Heart right ventricle (tissue), 16 donors: ENCODE measurements at regions not wholly inside any gene's neighbourhood (a gene's known extent, or its start where the extent isn't known, plus 50 kb on each side); places are given as distances from the start of the nearest gene placed in this dataset.
A peak's percentile ranks its signal among the peaks of the same experiment; 100 is the strongest.

Source experiments
- ATAC-seq, 8 donors: fragments of 200-7000 bp; cut with Tn5 transposase; one replicate each; pipeline ENCODE4 v1.9.1; 2020; ENCODE audit warnings: mild to moderate bottlenecking in 8 of 8, moderate library complexity in 8 of 8, moderate number of reproducible peaks in 1 of 8
- DNase-seq, 2 donors: peaks; one replicate each; pipeline ENCODE4 v3.0.0-alpha.2; 2020
- H3K27ac ChIP-seq, 10 donors: fragments of 200-600 bp; sonication (generic) in 2 of 10; one replicate each; pipeline versions ENCODE4 v1.5.0 to v1.8.0; 2020 to 2022; ENCODE audit warnings: mild to moderate bottlenecking in 3 of 10
- H3K27me3 ChIP-seq, 7 donors: fragments of 200-600 bp; one replicate each; pipeline ENCODE4 v1.8.0; 2021 to 2022; ENCODE audit warnings: mild to moderate bottlenecking in 2 of 7
- H3K36me3 ChIP-seq, 9 donors: fragments of 200-600 bp; sonication (generic) in 1 of 9; one replicate each; pipeline versions ENCODE4 v1.5.0 to v1.8.0; 2020 to 2022; ENCODE audit warnings: mild to moderate bottlenecking in 2 of 9
- H3K4me1 ChIP-seq, 9 donors: fragments of 200-600 bp; sonication (generic) in 1 of 9; one replicate each; pipeline versions ENCODE4 v1.5.0 to v1.8.0; 2020 to 2022; ENCODE audit warnings: mild to moderate bottlenecking in 4 of 9
- H3K4me3 ChIP-seq, 10 donors: fragments of 200-600 bp; sonication (generic) in 2 of 10; one replicate each; pipeline versions ENCODE4 v1.5.0 to v1.8.0; 2020 to 2022; ENCODE audit warnings: mild to moderate bottlenecking in 7 of 10, moderate library complexity in 2 of 10
- H3K9me3 ChIP-seq, 11 donors: fragments of 200-600 bp in 10 of 11; sonication (generic) in 2 of 11; one replicate each; pipeline versions ENCODE4 v1.5.0 to v1.8.0; 2013 to 2022; ENCODE audit warnings: mild to moderate bottlenecking in 2 of 11, control low read depth in 1 of 11, moderate library complexity in 1 of 11
- CTCF ChIP-seq, 9 donors: fragments of 200-600 bp; sonication (generic) in 2 of 9; IDR thresholded peaks; one replicate each; pipeline versions ENCODE4 v1.5.0 to v1.8.0; 2021 to 2022; ENCODE audit warnings: antibody characterized with exemption in 9 of 9, mild to moderate bottlenecking in 5 of 9, moderate library complexity in 1 of 9
- WGBS, 2 donors: extraction: QIAGEN DNeasy Blood & Tissue Kit; methylation state at CpG; one replicate each; pipeline ENCODE4 v1.1.7; 2013; ENCODE audit warnings: inconsistent platforms in 1 of 2; 5-methylcytosine and 5-hydroxymethylcytosine counted together
- intact Hi-C, 10 donors: fragments of 100-400 bp; cut with DNase I; formaldehyde crosslinking; loops; one replicate each; pipeline versions ENCODE4 v1.11.1 to v1.14.2; 2022
- donor health status: Arrhythmogenic right ventricular cardiomyopathy.
- donor health status: ischemic (EF 13 %, LVEDD 7.1; RV severe dilation, severe dysfunction).
- donor health status: healthy with polysubstance abuse.
- donor health status: DM: no; HTN: yes; CAD: no.
- donor health status: DM: no; HTN: no; CAD: no.
- donor health status: ischemic (EF 25% LVEDD 6.9; RV normal size, moderate dysfunction).
- donor health status: ischemic (EF 25% LVEDD 5.7; RV mildly dilated, moderate dysfunction).
- donor health status: healthy.
- donor health status: DM: yes; HTN: yes; CAD: no.
- donor health status: Ischemic cardiomyopathy.
- donor health status: ischemic (EF 35%, LVEDD 5.7; RV mildly dilated, moderate dysfunction).
- donor health status: nonischemic (EF 11% LVEDD 7.7; RV severe dilation, severe dysfunction).
- donor health status: DM: yes; HTN: yes; CAD: no.
- donor health status: PGD.
- donor health status: ischemic (EF 29% LVEDD 5.4; RV normal size, mild dysfunction).
- donor health status: nonischemic (EF 23%, LVEDD 6.1; RV moderate dilation, normal function).

DNA sequence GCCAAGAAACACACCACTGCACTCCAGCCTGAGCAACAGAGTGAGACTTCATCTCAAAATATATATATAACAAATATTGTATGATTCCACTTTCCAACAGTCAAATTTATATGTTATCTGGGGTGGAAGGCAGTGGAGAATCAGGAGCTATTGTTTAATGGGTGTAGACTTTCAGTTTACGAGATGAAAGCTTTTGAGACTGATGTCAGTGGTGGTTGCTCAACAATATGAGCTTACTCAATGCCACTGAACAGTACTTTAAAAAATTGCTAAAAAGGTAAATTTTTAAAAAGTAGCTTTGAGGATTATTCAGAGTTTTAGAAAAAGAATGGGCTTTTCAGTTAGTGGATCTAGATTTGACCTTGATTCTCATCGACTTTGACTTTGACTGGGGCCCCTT, 105.9 kb upstream of the ST6GAL2 start:
- no peak for ATAC-seq
- intact Hi-C loops: loop anchor here in 1 of 10 donors (5.0 kb wide), 1 partner anchor 535 kb away; no protein-coding TSS in a partner anchor
- WGBS, 2 donors: 90% methylated on average over 2 of the region's 2 CpGs

GRCh38 chr2:106995556-106995955, 109.6 kb upstream of the ST6GAL2 start:
- no peak for TF ChIP-seq CTCF (IDR thresholded peaks at IDR 0.05)
- no peak for ATAC-seq
- Histone ChIP-seq H3K27me3 (no peaks in the 10 kb centered on the region), H3K36me3 (no peaks in the 10 kb centered on the region), H3K4me3 (no peak overlapping the region), H3K27ac (no peak overlapping the region), H3K9me3 (no peaks in the 10 kb centered on the region), H3K4me1 (peaks cover 0 to 16% (median 8%) of the 10 kb centered on the region in 9 donors)
- intact Hi-C loops: no loop called here
- DNase-seq: no peak
- WGBS, 2 donors: 39 to 49% methylated on average over 7 of the region's 7 CpGs

More for the DNA sequence above, 105.9 kb upstream of the ST6GAL2 start:
- Histone ChIP-seq H3K27me3 (no peaks in the 10 kb centered on the region), H3K27ac (no peak overlapping the region), H3K4me3 (no peak overlapping the region), H3K4me1 (peaks cover 0 to 13% (median 8%) of the 10 kb centered on the region in 9 donors), H3K36me3 (no peaks in the 10 kb centered on the region), H3K9me3 (no peaks in the 10 kb centered on the region)
- no peak for DNase-seq
- no peak for TF ChIP-seq CTCF (IDR thresholded peaks at IDR 0.05)

GRCh38 chr2:106996171-106996769, 110.3 kb upstream of the ST6GAL2 start:
- Histone ChIP-seq H3K4me1 (peaks cover 0 to 16% (median 8%) of the 10 kb centered on the region in 9 donors), H3K27me3 (no peaks in the 10 kb centered on the region), H3K36me3 (no peaks in the 10 kb centered on the region), H3K4me3 (peak overlapping the region in 1 of 10 donors; percentile 18), H3K9me3 (no peaks in the 10 kb centered on the region), H3K27ac (no peak overlapping the region)
- intact Hi-C loops: no loop called here
- 42 to 55% methylated on average over 11 of the region's 11 CpGs for WGBS, 2 donors
- DNase-seq: peak in 1 of 2 donors; percentile 34
- TF ChIP-seq CTCF (IDR thresholded peaks at IDR 0.05): no peak
- ATAC-seq: peak in 7 of 8 donors; percentile 76 to 89 (median 83)

DNA sequence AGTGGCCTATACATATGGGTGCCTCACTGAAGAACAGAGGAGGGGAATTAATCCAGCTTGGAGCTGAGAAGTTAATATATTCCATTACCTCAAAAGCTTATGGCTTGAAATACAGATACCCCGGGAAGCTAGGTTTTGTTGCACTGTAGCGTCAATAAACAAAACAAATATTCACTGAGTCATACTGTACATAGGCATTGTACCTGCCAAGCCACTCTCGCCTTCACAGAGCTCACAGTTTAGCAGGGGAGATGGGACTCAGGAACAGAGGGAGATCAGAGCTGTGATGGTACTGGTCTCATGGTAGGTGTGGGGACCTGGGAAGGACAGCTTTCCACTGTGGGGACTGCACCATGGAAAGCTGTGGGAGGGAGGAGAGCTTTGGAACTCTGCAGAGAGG, 111.2 kb upstream of the ST6GAL2 start:
- no peaks in the 10 kb centered on the region for H3K27me3 ChIP-seq
- no peak overlapping the region for H3K27ac ChIP-seq
- no peak for TF ChIP-seq CTCF (IDR thresholded peaks at IDR 0.05)
- no peak overlapping the region for H3K4me3 ChIP-seq
- 62 to 64% methylated on average over 3 of the region's 3 CpGs for WGBS, 2 donors
- H3K4me1 ChIP-seq: peaks cover 0 to 16% (median 8%) of the 10 kb centered on the region in 9 donors
- H3K9me3 ChIP-seq: no peaks in the 10 kb centered on the region
- DNase-seq (no peak), ATAC-seq (no peak)
- H3K36me3 ChIP-seq: no peaks in the 10 kb centered on the region
- intact Hi-C loops: no loop called here
